IMR-90 (cell line): ENCODE measurements at regions not wholly inside any gene's neighbourhood (a gene's known extent, or its start where the extent isn't known, plus 50 kb on each side); places are given as distances from the start of the nearest gene placed in this dataset.

Source experiments
- BHLHE40 ChIP-seq: fragments of 150-350 bp; IDR thresholded peaks from 2 replicates; pipeline ENCODE4 v1.6.1; 2016; ENCODE audit warnings: mild to moderate bottlenecking, low read depth, low read length
- MAFK ChIP-seq: IDR thresholded peaks from 2 replicates; pipeline ENCODE4 v1.6.1; 2012; ENCODE audit warnings: low read depth, low read length, improper control_type of control experiment
- SMC3 ChIP-seq: fragments of 150-350 bp; IDR thresholded peaks from 2 replicates; pipeline ENCODE4 v1.6.1; 2016; ENCODE audit warnings: low read depth, mild to moderate bottlenecking, antibody characterized with exemption, low read length, moderate library complexity

DNA sequence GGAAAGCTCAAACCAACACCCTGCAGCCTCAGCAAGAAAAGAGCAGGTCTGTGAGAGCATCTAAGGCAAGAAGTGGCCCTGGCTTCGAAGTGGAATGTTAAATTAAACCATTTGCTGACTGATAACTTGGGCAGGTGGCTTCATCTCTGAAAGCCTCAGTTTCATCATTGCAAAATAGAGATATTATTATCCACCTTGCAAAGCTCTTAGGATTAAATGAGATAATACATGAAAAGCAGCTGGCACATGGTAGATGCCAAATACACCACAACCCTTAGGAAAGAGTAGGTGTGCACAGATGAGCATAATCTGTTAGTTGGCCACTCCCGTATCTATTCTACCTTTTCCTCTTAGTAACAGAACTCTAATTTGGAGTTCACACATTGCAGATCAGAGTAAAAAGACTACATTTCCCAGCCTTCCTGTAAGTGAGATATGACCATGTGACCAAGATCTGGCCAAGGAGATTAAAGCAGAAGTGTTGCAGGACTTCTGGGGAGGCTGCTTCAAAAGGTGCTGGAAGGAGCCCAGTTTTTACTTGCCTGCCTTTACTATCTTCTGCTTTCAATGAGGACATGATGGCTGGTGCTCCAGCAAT lies 288.7 kb downstream of the SOX9 start:
- no peak for TF ChIP-seq BHLHE40
- no peak for TF ChIP-seq SMC3
- TF ChIP-seq MAFK, result no peak
